ENCODE measurements at regions not wholly inside any gene's neighbourhood (a gene's known extent, or its start where the extent isn't known, plus 50 kb on each side); places are given as distances from the start of the nearest gene placed in this dataset.

DNA sequence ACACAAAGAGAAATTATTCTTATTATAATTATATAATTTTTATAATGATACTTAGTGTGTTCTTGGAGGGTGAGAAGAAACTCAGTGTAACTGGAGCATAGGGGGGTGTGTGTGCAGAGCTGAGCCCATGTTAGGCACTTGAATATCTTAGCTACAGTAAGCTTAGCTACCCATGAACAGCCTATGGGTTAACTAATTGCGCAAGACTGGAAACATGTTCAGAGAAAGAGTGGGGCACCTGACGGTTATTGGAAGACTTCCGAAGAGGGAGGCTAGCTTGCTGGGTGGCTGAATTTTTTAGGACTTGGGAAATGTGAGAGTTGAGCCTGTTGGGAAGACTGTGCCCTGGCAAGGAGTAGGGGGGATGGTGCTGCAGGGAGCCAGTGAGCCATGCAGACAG is 229.2 kb downstream of the SLC4A3 start:
- TF ChIP-seq, protein P1, sequence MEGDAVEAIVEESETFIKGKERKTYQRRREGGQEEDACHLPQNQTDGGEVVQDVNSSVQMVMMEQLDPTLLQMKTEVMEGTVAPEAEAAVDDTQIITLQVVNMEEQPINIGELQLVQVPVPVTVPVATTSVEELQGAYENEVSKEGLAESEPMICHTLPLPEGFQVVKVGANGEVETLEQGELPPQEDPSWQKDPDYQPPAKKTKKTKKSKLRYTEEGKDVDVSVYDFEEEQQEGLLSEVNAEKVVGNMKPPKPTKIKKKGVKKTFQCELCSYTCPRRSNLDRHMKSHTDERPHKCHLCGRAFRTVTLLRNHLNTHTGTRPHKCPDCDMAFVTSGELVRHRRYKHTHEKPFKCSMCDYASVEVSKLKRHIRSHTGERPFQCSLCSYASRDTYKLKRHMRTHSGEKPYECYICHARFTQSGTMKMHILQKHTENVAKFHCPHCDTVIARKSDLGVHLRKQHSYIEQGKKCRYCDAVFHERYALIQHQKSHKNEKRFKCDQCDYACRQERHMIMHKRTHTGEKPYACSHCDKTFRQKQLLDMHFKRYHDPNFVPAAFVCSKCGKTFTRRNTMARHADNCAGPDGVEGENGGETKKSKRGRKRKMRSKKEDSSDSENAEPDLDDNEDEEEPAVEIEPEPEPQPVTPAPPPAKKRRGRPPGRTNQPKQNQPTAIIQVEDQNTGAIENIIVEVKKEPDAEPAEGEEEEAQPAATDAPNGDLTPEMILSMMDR (IDR thresholded peaks at IDR 0.05; ENCODE audit: insufficient read depth, low read depth, low read length): no peak
- TF ChIP-seq EZH2 (IDR thresholded peaks at IDR 0.05; ENCODE audit: insufficient read depth, low read length): no peak
